ENCODE measurements at regions not wholly inside any gene's neighbourhood (a gene's known extent, or its start where the extent isn't known, plus 50 kb on each side); places are given as distances from the start of the nearest gene placed in this dataset.

DNA sequence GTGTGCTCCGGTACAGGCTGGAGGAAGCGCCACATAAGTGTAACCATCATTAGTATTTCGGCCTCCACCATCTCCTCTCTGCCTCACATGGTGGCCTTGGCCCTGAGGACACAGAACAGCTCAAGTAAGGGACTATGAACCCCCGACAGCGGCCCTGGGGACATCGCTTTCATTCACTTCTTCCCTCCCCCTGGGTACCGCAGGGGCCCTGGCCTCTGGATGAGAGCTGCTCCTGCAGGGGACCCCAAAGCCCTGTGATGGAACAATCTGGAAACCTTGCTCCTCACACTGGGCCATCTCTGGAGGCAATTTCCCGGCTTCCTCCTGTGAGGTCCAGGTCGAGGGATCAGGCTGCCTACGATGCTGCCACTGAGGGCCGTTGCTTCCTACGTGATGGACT, 565.5 kb downstream of the BRD1 start:
- no peak for TF ChIP-seq ZSCAN23 (tag by site-specific recombination; IDR thresholded peaks at IDR 0.05)
- no peak for TF ChIP-seq ZFP41 (tag by site-specific recombination; IDR thresholded peaks at IDR 0.05; ENCODE audit: borderline replicate concordance)
- TF ChIP-seq GLIS1 (tag by site-specific recombination; IDR thresholded peaks at IDR 0.05) = no peak
- TF ChIP-seq ZXDB (tag by site-specific recombination; IDR thresholded peaks at IDR 0.05) = no peak
- TF ChIP-seq TRIM28 (IDR thresholded peaks at IDR 0.05; ENCODE audit: borderline replicate concordance, low read length) = no peak
- ChIA-PET POLR2A (no interaction called here), CTCF (no interaction called here)
- H3K9me3 ChIP-seq (ENCODE audit: control insufficient read depth, insufficient read depth, low read depth, low read length) = no peaks in the 10 kb centered on the region
- H3K36me3 ChIP-seq (ENCODE audit: control insufficient read depth in 2 of 2, insufficient read depth in 1 of 2, low read length in 2 of 2) = no peaks in the 10 kb centered on the region
- no peak overlapping the region for H3K27ac ChIP-seq (ENCODE audit: extremely low read depth, low read depth, low read length)
- H3K4me3 ChIP-seq (ENCODE audit: low read depth, low read length) = no peak overlapping the region
- no peaks in the 10 kb centered on the region for H3K4me1 ChIP-seq (ENCODE audit: control insufficient read depth, insufficient read depth, low read length)

DNA sequence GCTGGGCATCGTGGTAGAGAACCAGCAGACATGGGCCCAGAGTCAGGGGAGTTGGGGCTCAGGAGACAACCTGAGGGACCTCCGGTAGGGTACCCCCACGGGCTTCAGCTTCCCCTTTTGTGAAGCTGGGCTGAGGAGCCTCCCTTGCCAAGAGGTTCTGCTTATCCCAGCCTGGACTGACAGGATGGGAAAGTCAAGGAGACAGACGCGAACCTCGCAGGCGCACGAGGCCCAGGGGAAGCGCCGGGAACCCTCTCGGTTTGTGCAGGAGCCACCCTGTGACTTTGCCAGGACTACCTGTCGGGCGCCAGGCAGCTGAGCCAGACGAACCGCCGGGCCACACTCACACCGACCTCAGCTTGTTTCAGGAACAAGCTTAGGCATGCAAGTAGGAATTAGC, 566.1 kb downstream of the BRD1 start:
- no peaks in the 10 kb centered on the region for H3K36me3 ChIP-seq (ENCODE audit: control insufficient read depth in 2 of 2, insufficient read depth in 1 of 2, low read length in 2 of 2)
- POLR2A ChIA-PET = no interaction called here
- CTCF ChIA-PET = no interaction called here
- no peak overlapping the region for H3K27ac ChIP-seq (ENCODE audit: extremely low read depth, low read depth, low read length)
- no peak overlapping the region for H3K4me3 ChIP-seq (ENCODE audit: low read depth, low read length)
- no peaks in the 10 kb centered on the region for H3K9me3 ChIP-seq (ENCODE audit: control insufficient read depth, insufficient read depth, low read depth, low read length)
- no peak for TF ChIP-seq ZNF404 (tag by site-specific recombination; IDR thresholded peaks at IDR 0.05)
- TF ChIP-seq, protein P1, sequence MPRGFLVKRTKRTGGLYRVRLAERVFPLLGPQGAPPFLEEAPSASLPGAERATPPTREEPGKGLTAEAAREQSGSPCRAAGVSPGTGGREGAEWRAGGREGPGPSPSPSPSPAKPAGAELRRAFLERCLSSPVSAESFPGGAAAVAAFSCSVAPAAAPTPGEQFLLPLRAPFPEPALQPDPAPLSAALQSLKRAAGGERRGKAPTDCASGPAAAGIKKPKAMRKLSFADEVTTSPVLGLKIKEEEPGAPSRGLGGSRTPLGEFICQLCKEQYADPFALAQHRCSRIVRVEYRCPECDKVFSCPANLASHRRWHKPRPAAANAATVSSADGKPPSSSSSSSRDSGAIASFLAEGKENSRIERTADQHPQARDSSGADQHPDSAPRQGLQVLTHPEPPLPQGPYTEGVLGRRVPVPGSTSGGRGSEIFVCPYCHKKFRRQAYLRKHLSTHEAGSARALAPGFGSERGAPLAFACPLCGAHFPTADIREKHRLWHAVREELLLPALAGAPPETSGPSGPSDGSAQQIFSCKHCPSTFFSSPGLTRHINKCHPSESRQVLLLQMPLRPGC (tag by site-specific recombination; IDR thresholded peaks at IDR 0.05) = no peak
- no peak for TF ChIP-seq ZNF560 (tag by site-specific recombination; IDR thresholded peaks at IDR 0.05; ENCODE audit: borderline replicate concordance)
- TF ChIP-seq, protein P2, sequence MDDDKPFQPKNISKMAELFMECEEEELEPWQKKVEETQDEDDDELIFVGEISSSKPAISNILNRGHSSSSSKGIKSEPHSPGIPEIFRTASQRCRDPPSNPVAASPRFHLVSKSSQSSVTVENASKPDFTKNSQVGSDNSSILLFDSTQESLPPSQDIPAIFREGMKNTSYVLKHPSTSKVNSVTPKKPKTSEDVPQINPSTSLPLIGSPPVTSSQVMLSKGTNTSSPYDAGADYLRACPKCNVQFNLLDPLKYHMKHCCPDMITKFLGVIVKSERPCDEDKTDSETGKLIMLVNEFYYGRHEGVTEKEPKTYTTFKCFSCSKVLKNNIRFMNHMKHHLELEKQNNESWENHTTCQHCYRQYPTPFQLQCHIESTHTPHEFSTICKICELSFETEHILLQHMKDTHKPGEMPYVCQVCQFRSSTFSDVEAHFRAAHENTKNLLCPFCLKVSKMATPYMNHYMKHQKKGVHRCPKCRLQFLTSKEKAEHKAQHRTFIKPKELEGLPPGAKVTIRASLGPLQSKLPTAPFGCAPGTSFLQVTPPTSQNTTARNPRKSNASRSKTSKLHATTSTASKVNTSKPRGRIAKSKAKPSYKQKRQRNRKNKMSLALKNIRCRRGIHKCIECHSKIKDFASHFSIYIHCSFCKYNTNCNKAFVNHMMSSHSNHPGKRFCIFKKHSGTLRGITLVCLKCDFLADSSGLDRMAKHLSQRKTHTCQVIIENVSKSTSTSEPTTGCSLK (tag by site-specific recombination; IDR thresholded peaks at IDR 0.05) = no peak
- TF ChIP-seq ZBTB21 (tag by site-specific recombination; IDR thresholded peaks at IDR 0.05) = no peak
- TF ChIP-seq ZNF473 (tag by site-specific recombination; IDR thresholded peaks at IDR 0.05) = no peak
- no peak for TF ChIP-seq ZNF571 (tag by site-specific recombination; IDR thresholded peaks at IDR 0.05)
- TF ChIP-seq, protein P3, sequence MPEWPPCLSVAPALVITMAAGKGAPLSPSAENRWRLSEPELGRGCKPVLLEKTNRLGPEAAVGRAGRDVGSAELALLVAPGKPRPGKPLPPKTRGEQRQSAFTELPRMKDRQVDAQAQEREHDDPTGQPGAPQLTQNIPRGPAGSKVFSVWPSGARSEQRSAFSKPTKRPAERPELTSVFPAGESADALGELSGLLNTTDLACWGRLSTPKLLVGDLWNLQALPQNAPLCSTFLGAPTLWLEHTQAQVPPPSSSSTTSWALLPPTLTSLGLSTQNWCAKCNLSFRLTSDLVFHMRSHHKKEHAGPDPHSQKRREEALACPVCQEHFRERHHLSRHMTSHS (tag by site-specific recombination; IDR thresholded peaks at IDR 0.05) = no peak
- no peak for TF ChIP-seq ZNF654 (tag by site-specific recombination; IDR thresholded peaks at IDR 0.05; ENCODE audit: low read depth)
- TF ChIP-seq, protein P4, sequence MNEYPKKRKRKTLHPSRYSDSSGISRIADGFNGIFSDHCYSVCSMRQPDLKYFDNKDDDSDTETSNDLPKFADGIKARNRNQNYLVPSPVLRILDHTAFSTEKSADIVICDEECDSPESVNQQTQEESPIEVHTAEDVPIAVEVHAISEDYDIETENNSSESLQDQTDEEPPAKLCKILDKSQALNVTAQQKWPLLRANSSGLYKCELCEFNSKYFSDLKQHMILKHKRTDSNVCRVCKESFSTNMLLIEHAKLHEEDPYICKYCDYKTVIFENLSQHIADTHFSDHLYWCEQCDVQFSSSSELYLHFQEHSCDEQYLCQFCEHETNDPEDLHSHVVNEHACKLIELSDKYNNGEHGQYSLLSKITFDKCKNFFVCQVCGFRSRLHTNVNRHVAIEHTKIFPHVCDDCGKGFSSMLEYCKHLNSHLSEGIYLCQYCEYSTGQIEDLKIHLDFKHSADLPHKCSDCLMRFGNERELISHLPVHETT (tag by site-specific recombination; IDR thresholded peaks at IDR 0.05) = no peak
- no peak for TF ChIP-seq ZNF133 (tag by site-specific recombination; IDR thresholded peaks at IDR 0.05)
- no peak for TF ChIP-seq HOXA7 (CRISPR knock-in tag; IDR thresholded peaks at IDR 0.05; ENCODE audit: borderline replicate concordance)
- TF ChIP-seq ZNF175 (tag by site-specific recombination; IDR thresholded peaks at IDR 0.05) = no peak
- no peak for TF ChIP-seq ZNF223 (tag by site-specific recombination; IDR thresholded peaks at IDR 0.05)
- TF ChIP-seq ZFP3 (tag by site-specific recombination; IDR thresholded peaks at IDR 0.05; ENCODE audit: low read depth) = no peak
- no peak for TF ChIP-seq ZNF623 (tag by site-specific recombination; IDR thresholded peaks at IDR 0.05)
- TF ChIP-seq, protein P5, sequence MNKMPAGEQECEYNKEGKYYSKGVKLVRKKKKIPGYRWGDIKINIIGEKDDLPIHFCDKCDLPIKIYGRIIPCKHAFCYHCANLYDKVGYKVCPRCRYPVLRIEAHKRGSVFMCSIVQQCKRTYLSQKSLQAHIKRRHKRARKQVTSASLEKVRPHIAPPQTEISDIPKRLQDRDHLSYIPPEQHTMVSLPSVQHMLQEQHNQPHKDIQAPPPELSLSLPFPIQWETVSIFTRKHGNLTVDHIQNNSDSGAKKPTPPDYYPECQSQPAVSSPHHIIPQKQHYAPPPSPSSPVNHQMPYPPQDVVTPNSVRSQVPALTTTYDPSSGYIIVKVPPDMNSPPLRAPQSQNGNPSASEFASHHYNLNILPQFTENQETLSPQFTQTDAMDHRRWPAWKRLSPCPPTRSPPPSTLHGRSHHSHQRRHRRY (tag by site-specific recombination; IDR thresholded peaks at IDR 0.05) = no peak
- TF ChIP-seq, protein P6, sequence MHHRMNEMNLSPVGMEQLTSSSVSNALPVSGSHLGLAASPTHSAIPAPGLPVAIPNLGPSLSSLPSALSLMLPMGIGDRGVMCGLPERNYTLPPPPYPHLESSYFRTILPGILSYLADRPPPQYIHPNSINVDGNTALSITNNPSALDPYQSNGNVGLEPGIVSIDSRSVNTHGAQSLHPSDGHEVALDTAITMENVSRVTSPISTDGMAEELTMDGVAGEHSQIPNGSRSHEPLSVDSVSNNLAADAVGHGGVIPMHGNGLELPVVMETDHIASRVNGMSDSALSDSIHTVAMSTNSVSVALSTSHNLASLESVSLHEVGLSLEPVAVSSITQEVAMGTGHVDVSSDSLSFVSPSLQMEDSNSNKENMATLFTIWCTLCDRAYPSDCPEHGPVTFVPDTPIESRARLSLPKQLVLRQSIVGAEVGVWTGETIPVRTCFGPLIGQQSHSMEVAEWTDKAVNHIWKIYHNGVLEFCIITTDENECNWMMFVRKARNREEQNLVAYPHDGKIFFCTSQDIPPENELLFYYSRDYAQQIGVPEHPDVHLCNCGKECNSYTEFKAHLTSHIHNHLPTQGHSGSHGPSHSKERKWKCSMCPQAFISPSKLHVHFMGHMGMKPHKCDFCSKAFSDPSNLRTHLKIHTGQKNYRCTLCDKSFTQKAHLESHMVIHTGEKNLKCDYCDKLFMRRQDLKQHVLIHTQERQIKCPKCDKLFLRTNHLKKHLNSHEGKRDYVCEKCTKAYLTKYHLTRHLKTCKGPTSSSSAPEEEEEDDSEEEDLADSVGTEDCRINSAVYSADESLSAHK (tag by site-specific recombination; IDR thresholded peaks at IDR 0.05) = no peak
- no peak for TF ChIP-seq ZNF585B (tag by site-specific recombination; IDR thresholded peaks at IDR 0.05)
- TF ChIP-seq GFI1B (tag by site-specific recombination; IDR thresholded peaks at IDR 0.05) = no peak
- no peaks in the 10 kb centered on the region for H3K4me1 ChIP-seq (ENCODE audit: control insufficient read depth, insufficient read depth, low read length)
